Fibroblast of lung (primary cell): ENCODE measurements at regions not wholly inside any gene's neighbourhood (a gene's known extent, or its start where the extent isn't known, plus 50 kb on each side); places are given as distances from the start of the nearest gene placed in this dataset.

Experiments
- CTCF ChIP-seq, 2 donors: IDR thresholded peaks in 1 of 2; conservative IDR thresholded peaks in 1 of 2; 1 replicate in 1 of 2; 2 replicates in 1 of 2; pipeline ENCODE4 v1.5.1; 2011 to 2012; ENCODE audit warnings: low read length in 2 of 2, control low read depth in 1 of 2, inconsistent platforms in 1 of 2, low read depth in 1 of 2, mild to moderate bottlenecking in 1 of 2
- EZH2 ChIP-seq: IDR thresholded peaks from 2 replicates; pipeline ENCODE4 v1.5.1; 2012; ENCODE audit warnings: low read length, control low read depth, mild to moderate bottlenecking; ENCODE audit errors: missing control alignments

- TF ChIP-seq EZH2 (no peak), CTCF (conservative IDR thresholded peaks at IDR 0.05 in 1 of 2, IDR thresholded peaks at IDR 0.05 in 1 of 2; ENCODE audit: low read depth in 1 of 2, low read length in 2 of 2) (no peak)
Observed at GRCh38 chr11:32232516-32232915, 141.6 kb downstream of the RCN1 start.
